CD4-positive, alpha-beta T cell (primary cell): ENCODE measurements at regions not wholly inside any gene's neighbourhood (a gene's known extent, or its start where the extent isn't known, plus 50 kb on each side); places are given as distances from the start of the nearest gene placed in this dataset.
A peak's percentile ranks its signal among the peaks of the same experiment; 100 is the strongest.

Source experiments
- ATAC-seq: fragments of 200-7000 bp; cut with Tn5 transposase; one replicate; pipeline ENCODE4 v1.10.0; 2022; ENCODE audit warnings: mild to moderate bottlenecking; ENCODE audit not compliant: poor library complexity
- CTCF ChIA-PET: fragments of 350-600 bp; sonication (Branson Sonifier 250); formaldehyde crosslinking; loops from one replicate; lab custom pipeline; 2021; ENCODE audit warnings: antibody characterized with exemption, inconsistent platforms; lab: Charles Lee
- POLR2A ChIA-PET: fragments of 350-600 bp; sonication (Branson Sonifier 250); formaldehyde crosslinking; loops from one replicate; lab custom pipeline; 2021; ENCODE audit warnings: antibody characterized with exemption, inconsistent platforms; lab: Charles Lee
- DNase-seq, 14 experiments: peaks; one replicate each; pipeline ENCODE4 v3.0.0-alpha.2; 2013 to 2020; ENCODE audit warnings: mixed read lengths in 2 of 14
- H3K27ac ChIP-seq, 2 donors: one replicate each; pipeline versions ENCODE4 v1.5.1 to v1.7.0; 2013; ENCODE audit warnings: low read length in 2 of 2, low read depth in 1 of 2, mild to moderate bottlenecking in 1 of 2
- H3K27me3 ChIP-seq, 2 experiments: 1 replicate in 1 of 2; 2 replicates in 1 of 2; pipeline versions ENCODE4 v1.6.1 to v1.7.0; 2013; ENCODE audit warnings: low read length in 2 of 2, control low read depth in 1 of 2, mild to moderate bottlenecking in 1 of 2, moderate library complexity in 1 of 2; ENCODE audit not compliant: insufficient read depth in 2 of 2, control insufficient read depth in 1 of 2
- H3K36me3 ChIP-seq: one replicate; pipeline ENCODE4 v1.6.1; 2013; ENCODE audit warnings: low read length, control low read depth; ENCODE audit not compliant: insufficient read depth
- H3K4me1 ChIP-seq: one replicate; pipeline ENCODE4 v1.6.1; 2013; ENCODE audit warnings: low read length, control low read depth; ENCODE audit not compliant: insufficient read depth
- H3K4me3 ChIP-seq: one replicate; pipeline ENCODE4 v1.5.1; 2013; ENCODE audit warnings: mild to moderate bottlenecking, low read length, moderate library complexity
- H3K9me3 ChIP-seq, 2 experiments: 1 replicate in 1 of 2; 2 replicates in 1 of 2; pipeline versions ENCODE4 v1.6.1 to v1.7.0; 2013; ENCODE audit warnings: low read length in 2 of 2, mild to moderate bottlenecking in 2 of 2, control low read depth in 1 of 2, moderate library complexity in 1 of 2; ENCODE audit not compliant: control insufficient read depth in 1 of 2, insufficient read depth in 1 of 2
- H3K27ac Mint-ChIP-seq: one replicate; pipeline ENCODE4 v1.8.0; 2020; ENCODE audit warnings: mixed read lengths
- H3K27me3 Mint-ChIP-seq: one replicate; pipeline ENCODE4 v1.8.0; 2021; ENCODE audit warnings: mixed read lengths
- H3K36me3 Mint-ChIP-seq: one replicate; pipeline ENCODE4 v1.8.0; 2021; ENCODE audit warnings: low read depth, mixed read lengths
- H3K4me1 Mint-ChIP-seq: one replicate; pipeline ENCODE4 v1.8.0; 2021; ENCODE audit warnings: low read depth, mixed read lengths
- H3K4me3 Mint-ChIP-seq: one replicate; pipeline ENCODE4 v1.8.0; 2020; ENCODE audit warnings: mild to moderate bottlenecking, mixed read lengths
- H3K9me3 Mint-ChIP-seq: one replicate; pipeline ENCODE4 v1.8.0; 2020; ENCODE audit warnings: mixed read lengths
- CTCF ChIP-seq: fragments of 200-600 bp; IDR thresholded peaks from one replicate; pipeline ENCODE4 v1.8.0; 2022; ENCODE audit warnings: antibody characterized with exemption, mild to moderate bottlenecking
- intact Hi-C, 2 experiments: fragments of 100-400 bp; cut with DNase I in 1 of 2; cut with micrococcal nuclease in 1 of 2; formaldehyde crosslinking; loops; one replicate each; pipeline versions ENCODE4 v1.15.1 to v1.9.0; 2023 to 2025; cut with DNase I, micrococcal nuclease

- no peak for TF ChIP-seq CTCF
- intact Hi-C loops, result no loop called here
- POLR2A ChIA-PET, result no interaction called here
- Histone ChIP-seq H3K27ac (no peak overlapping the region), H3K36me3 (no peaks in the 10 kb centered on the region), H3K9me3 (no peaks in the 10 kb centered on the region), H3K4me1 (no peaks in the 10 kb centered on the region), H3K4me3 (no peak overlapping the region), H3K27me3 (no peaks in the 10 kb centered on the region)
- ATAC-seq (no peak), DNase-seq (peak in 2 of 14 experiments; percentile 14 to 24)
- CTCF ChIA-PET, result no interaction called here
- peaks cover 9% of the 10 kb centered on the region for H3K4me1 Mint-ChIP-seq
- H3K4me3 Mint-ChIP-seq, result no peak overlapping the region
- H3K27me3 Mint-ChIP-seq, result no peaks in the 10 kb centered on the region
- no peaks in the 10 kb centered on the region for H3K36me3 Mint-ChIP-seq
- no peak overlapping the region for H3K27ac Mint-ChIP-seq
- H3K9me3 Mint-ChIP-seq, result no peaks in the 10 kb centered on the region
Observed at GRCh38 chr3:72144773-72145505, 360.0 kb upstream of the PROK2 start.

GRCh38 chr3:72143966-72144717 is 359.2 kb upstream of the PROK2 start:
- Histone ChIP-seq H3K27ac (no peak overlapping the region), H3K36me3 (no peaks in the 10 kb centered on the region), H3K4me1 (no peaks in the 10 kb centered on the region), H3K4me3 (no peak overlapping the region), H3K27me3 (no peaks in the 10 kb centered on the region), H3K9me3 (no peaks in the 10 kb centered on the region)
- ChIA-PET POLR2A (no interaction called here), CTCF (no interaction called here)
- TF ChIP-seq CTCF, result no peak
- intact Hi-C loops, result no loop called here
- Mint-ChIP-seq H3K9me3 (no peaks in the 10 kb centered on the region), H3K4me3 (no peak overlapping the region), H3K36me3 (no peaks in the 10 kb centered on the region), H3K4me1 (peaks cover 9% of the 10 kb centered on the region), H3K27ac (no peak overlapping the region), H3K27me3 (no peaks in the 10 kb centered on the region)
- ATAC-seq, result no peak
- DNase-seq, result no peak

GRCh38 chr3:72143322-72143721 is 358.4 kb upstream of the PROK2 start:
- Histone ChIP-seq H3K4me1 (no peaks in the 10 kb centered on the region), H3K9me3 (no peaks in the 10 kb centered on the region), H3K27me3 (no peaks in the 10 kb centered on the region), H3K36me3 (no peaks in the 10 kb centered on the region), H3K27ac (no peak overlapping the region), H3K4me3 (no peak overlapping the region)
- intact Hi-C loops, result no loop called here
- no peaks in the 10 kb centered on the region for H3K27me3 Mint-ChIP-seq
- no peak for TF ChIP-seq CTCF
- ChIA-PET POLR2A (no interaction called here), CTCF (no interaction called here)
- H3K27ac Mint-ChIP-seq, result no peak overlapping the region
- H3K4me3 Mint-ChIP-seq, result no peak overlapping the region
- H3K9me3 Mint-ChIP-seq, result no peaks in the 10 kb centered on the region
- ATAC-seq (no peak), DNase-seq (no peak)
- no peaks in the 10 kb centered on the region for H3K36me3 Mint-ChIP-seq
- H3K4me1 Mint-ChIP-seq, result peaks cover 9% of the 10 kb centered on the region
